ENCODE measurements at regions not wholly inside any gene's neighbourhood (a gene's known extent, or its start where the extent isn't known, plus 50 kb on each side); places are given as distances from the start of the nearest gene placed in this dataset.

DNA sequence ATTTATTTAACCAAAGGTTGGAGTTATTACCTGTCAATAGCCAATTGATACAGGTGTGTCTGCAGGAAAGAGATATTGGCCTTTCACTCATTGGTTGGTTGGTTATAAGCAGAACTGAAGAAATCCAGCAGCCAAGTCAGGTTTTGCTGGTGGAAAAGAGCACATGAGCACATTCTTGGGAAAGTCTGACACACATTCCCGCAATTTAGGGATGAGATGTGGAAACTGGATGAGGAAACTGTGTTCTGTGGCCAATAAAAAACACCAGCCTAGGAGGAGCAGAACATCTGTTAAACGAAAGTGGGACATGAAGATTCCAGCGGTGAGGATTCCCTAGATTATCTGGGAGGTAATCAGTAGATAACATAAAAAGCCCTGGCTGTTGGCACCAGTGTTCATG, 567.4 kb upstream of the CPEB2 start:
- no peak overlapping the region for H4K5ac ChIP-seq (ENCODE audit: insufficient read length, low read depth, low read length)
- H3K18ac ChIP-seq (ENCODE audit: extremely low read depth, low read length) = no peak overlapping the region
- no peak overlapping the region for H2BK15ac ChIP-seq (ENCODE audit: low read length)
- no peaks in the 10 kb centered on the region for H3K27me3 ChIP-seq (replicated peaks in 1 of 4; ENCODE audit: control insufficient read depth in 3 of 4, extremely low read depth in 1 of 4, insufficient read depth in 3 of 4, low read length in 3 of 4)
- ChIA-PET POLR2A (ENCODE audit: partially characterized antibody) (no interaction called here), CTCF (ENCODE audit: partially characterized antibody) (no interaction called here)
- no peaks in the 10 kb centered on the region for H3K4me1 ChIP-seq (replicated peaks in 1 of 4; ENCODE audit: control insufficient read depth in 3 of 4, insufficient read depth in 4 of 4, low read length in 3 of 4)
- no peak overlapping the region for H3K56ac ChIP-seq (replicated peaks; ENCODE audit: insufficient read length, low read depth, low read length)
- no peaks in the 10 kb centered on the region for H4K20me1 ChIP-seq (replicated peaks in 1 of 2; ENCODE audit: control insufficient read depth in 1 of 2, insufficient read depth in 2 of 2, low read length in 2 of 2)
- H3K9me3 ChIP-seq (ENCODE audit: insufficient read depth in 2 of 2, low read depth in 1 of 2, low read length in 1 of 2) = no peaks in the 10 kb centered on the region
- no peaks in the 10 kb centered on the region for H3K23me2 ChIP-seq (ENCODE audit: low read depth, low read length)
- H3K14ac ChIP-seq (ENCODE audit: insufficient read length) = no peak overlapping the region
- WGBS, 2 experiments (ENCODE audit: extremely low coverage in 1 of 2, insufficient coverage in 1 of 2, insufficient read length in 1 of 2, insufficient replicate concordance in 2 of 2, low coverage in 1 of 2, low lambda C conversion rate in 2 of 2, missing lambda C conversion rate in 1 of 2) = 63% methylated on average over 3 of the region's 3 CpGs; no CpG with 5 or more reads in 1 of the 2 experiments
- no peak for FAIRE-seq
- H3K79me2 ChIP-seq (ENCODE audit: control insufficient read depth in 1 of 2, insufficient read depth in 2 of 2, low read length in 2 of 2) = no peaks in the 10 kb centered on the region
- no peak overlapping the region for H4K8ac ChIP-seq (ENCODE audit: extremely low read depth, insufficient read depth, low read length)
- no peak for DNase-seq (ENCODE audit: low read depth in 1 of 2, low spot score in 2 of 2)
- H2BK20ac ChIP-seq (ENCODE audit: low read length) = no peak overlapping the region
- no peak overlapping the region for H4K91ac ChIP-seq (replicated peaks; ENCODE audit: insufficient read length, low read length)
- no peak overlapping the region for H2AK5ac ChIP-seq (ENCODE audit: low read depth, low read length)
- H3K23ac ChIP-seq (ENCODE audit: insufficient read length) = no peak overlapping the region
- no peaks in the 10 kb centered on the region for H3K36me3 ChIP-seq (ENCODE audit: control insufficient read depth in 2 of 4, insufficient read depth in 4 of 4, low read length in 3 of 4)
- no peak overlapping the region for H3K4me2 ChIP-seq (ENCODE audit: insufficient read depth in 1 of 2, low read depth in 2 of 2, low read length in 2 of 2)
- no peak overlapping the region for H2BK5ac ChIP-seq (ENCODE audit: low read depth, low read length)
- H3K27ac ChIP-seq (ENCODE audit: low read depth, low read length) = no peak overlapping the region
- no peaks in the 10 kb centered on the region for H3K79me1 ChIP-seq (ENCODE audit: low read depth, low read length)
- no peak overlapping the region for H2BK12ac ChIP-seq (ENCODE audit: low read depth, low read length)
- H3K9ac ChIP-seq (replicated peaks in 1 of 4; ENCODE audit: extremely low read depth in 1 of 4, low read depth in 3 of 4, low read length in 3 of 4) = no peak overlapping the region
- no peak overlapping the region for H2AFZ ChIP-seq (ENCODE audit: low read length)
- no peak overlapping the region for H3K4ac ChIP-seq (replicated peaks; ENCODE audit: insufficient read length, low read depth, low read length)
- H3K4me3 ChIP-seq (ENCODE audit: extremely low read depth in 1 of 4, insufficient read depth in 2 of 4, low read depth in 3 of 4, low read length in 4 of 4) = no peak overlapping the region
- H2BK120ac ChIP-seq (replicated peaks; ENCODE audit: low read depth, low read length) = no peak overlapping the region
- TF ChIP-seq CBX8 (IDR thresholded peaks at IDR 0.05; ENCODE audit: borderline replicate concordance, low read depth, low read length) = no peak
- TF ChIP-seq BCL11A (IDR thresholded peaks at IDR 0.05; ENCODE audit: low read depth in 2 of 2, low read length in 2 of 2) = no peak
- TF ChIP-seq GABPA (IDR thresholded peaks at IDR 0.05; ENCODE audit: borderline replicate concordance, insufficient read depth, low read length) = no peak
- no peak for TF ChIP-seq POLR2A (IDR thresholded peaks at IDR 0.05; ENCODE audit: control extremely low read depth in 1 of 2, low read depth in 2 of 2, low read length in 2 of 2)
- TF ChIP-seq FOSL1 (IDR thresholded peaks at IDR 0.05; ENCODE audit: insufficient read depth, low read depth, low read length) = no peak
- no peak for TF ChIP-seq YY1 (IDR thresholded peaks at IDR 0.05; ENCODE audit: low read depth, low read length)

Data from H1 (cell line).